B cell (primary cell): ENCODE measurements at regions not wholly inside any gene's neighbourhood (a gene's known extent, or its start where the extent isn't known, plus 50 kb on each side); places are given as distances from the start of the nearest gene placed in this dataset.

Experiments
- EZH2 ChIP-seq: IDR thresholded peaks from 2 replicates; pipeline ENCODE4 v1.6.1; 2012; ENCODE audit warnings: borderline replicate concordance, low read depth, mild to moderate bottlenecking, moderate library complexity, low read length; ENCODE audit not compliant: insufficient read depth, poor library complexity, severe bottlenecking
- TF ChIP-seq, protein P1 (sequence below): fragments of 200-600 bp; IDR thresholded peaks from one replicate; pipeline ENCODE4 v1.8.0; 2022; ENCODE audit warnings: antibody characterized with exemption, mild to moderate bottlenecking

DNA sequence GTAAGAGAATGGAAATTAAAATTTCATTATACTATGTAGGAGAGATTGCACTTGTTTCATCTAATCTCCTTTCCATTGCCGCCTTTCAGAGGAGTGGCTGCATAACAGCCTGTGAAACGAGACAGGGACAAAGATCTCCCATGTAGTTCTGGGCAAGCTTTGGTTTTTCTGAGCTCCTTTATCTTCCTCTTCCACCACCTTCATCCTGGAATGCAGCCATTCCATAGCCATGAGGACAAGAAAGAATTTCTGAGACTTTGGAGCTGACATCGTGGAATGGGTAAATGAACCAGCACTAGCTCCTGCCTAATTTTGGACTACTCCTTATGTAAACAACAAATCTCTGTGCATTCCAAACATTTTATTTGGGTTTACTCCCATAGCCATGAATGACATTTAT is 1587.3 kb upstream of the TENM3 start:
- no peak for TF ChIP-seq EZH2
- TF ChIP-seq, protein P1, sequence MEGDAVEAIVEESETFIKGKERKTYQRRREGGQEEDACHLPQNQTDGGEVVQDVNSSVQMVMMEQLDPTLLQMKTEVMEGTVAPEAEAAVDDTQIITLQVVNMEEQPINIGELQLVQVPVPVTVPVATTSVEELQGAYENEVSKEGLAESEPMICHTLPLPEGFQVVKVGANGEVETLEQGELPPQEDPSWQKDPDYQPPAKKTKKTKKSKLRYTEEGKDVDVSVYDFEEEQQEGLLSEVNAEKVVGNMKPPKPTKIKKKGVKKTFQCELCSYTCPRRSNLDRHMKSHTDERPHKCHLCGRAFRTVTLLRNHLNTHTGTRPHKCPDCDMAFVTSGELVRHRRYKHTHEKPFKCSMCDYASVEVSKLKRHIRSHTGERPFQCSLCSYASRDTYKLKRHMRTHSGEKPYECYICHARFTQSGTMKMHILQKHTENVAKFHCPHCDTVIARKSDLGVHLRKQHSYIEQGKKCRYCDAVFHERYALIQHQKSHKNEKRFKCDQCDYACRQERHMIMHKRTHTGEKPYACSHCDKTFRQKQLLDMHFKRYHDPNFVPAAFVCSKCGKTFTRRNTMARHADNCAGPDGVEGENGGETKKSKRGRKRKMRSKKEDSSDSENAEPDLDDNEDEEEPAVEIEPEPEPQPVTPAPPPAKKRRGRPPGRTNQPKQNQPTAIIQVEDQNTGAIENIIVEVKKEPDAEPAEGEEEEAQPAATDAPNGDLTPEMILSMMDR = no peak
